VCaP (cell line): ENCODE measurements at regions not wholly inside any gene's neighbourhood (a gene's known extent, or its start where the extent isn't known, plus 50 kb on each side); places are given as distances from the start of the nearest gene placed in this dataset.

Experiments
- H3K27ac ChIP-seq: fragments of 450-650 bp; 2 replicates; pipeline ENCODE4 v1.5.1; 2017
- CTCF ChIP-seq: fragments of 450-650 bp; conservative IDR thresholded peaks from 2 replicates; pipeline ENCODE4 v1.5.1; 2017; ENCODE audit warnings: mild to moderate bottlenecking, moderate library complexity

- no peak overlapping the region for H3K27ac ChIP-seq
- TF ChIP-seq CTCF: no peak
These were observed 633.1 kb upstream of the SETBP1 start for GRCh38 chr18:44047585-44047984.

DNA sequence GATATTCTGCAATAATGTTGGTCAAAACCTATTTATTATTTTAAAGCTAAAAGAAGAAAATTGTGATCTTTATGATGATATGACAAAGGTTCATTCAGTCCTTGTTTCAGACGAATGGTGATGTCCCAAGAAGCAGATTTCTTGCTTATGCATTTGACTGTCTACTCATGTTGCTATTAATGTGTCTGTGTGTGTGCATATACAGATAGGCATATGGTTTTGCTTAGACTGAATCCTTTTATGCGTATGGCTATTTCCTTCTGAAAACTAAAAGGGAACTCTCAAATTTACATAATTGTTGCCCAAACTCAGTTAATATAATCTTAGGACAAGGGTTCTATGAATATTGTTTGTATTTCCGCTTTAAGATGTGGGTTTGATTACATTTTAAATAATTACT lies 632.3 kb upstream of the SETBP1 start:
- TF ChIP-seq CTCF: no peak
- no peak overlapping the region for H3K27ac ChIP-seq

DNA sequence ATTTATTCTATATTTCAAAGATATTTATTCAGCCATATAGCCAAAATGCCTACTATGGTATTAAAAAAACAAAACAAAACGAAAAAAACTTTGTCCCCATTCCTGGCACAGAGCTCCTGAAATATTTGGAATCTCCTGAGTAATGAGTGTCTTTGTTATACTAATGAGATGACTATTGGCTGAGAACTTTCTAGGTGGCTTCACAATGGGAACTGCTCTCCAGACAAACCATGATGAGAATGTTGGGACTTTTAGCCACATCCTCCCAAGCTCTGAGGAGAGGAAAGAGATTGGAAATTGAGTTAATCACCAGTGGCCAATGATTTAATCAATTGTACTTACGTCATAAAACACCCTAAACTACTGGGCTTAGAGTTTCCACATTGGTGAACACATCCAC lies 631.8 kb upstream of the SETBP1 start:
- TF ChIP-seq CTCF: no peak
- H3K27ac ChIP-seq: no peak overlapping the region

GRCh38 chr18:44051026-44051425 lies 629.7 kb upstream of the SETBP1 start:
- TF ChIP-seq CTCF: no peak
- H3K27ac ChIP-seq: no peak overlapping the region

- TF ChIP-seq CTCF: no peak
- H3K27ac ChIP-seq: no peak overlapping the region
These were observed 626.2 kb upstream of the SETBP1 start for GRCh38 chr18:44054514-44054913.

GRCh38 chr18:44060197-44060596 lies 620.5 kb upstream of the SETBP1 start:
- TF ChIP-seq CTCF: no peak
- no peak overlapping the region for H3K27ac ChIP-seq

- H3K27ac ChIP-seq: no peak overlapping the region
- TF ChIP-seq CTCF: no peak
These were observed 619.2 kb upstream of the SETBP1 start for GRCh38 chr18:44061438-44061837.

GRCh38 chr18:44062345-44062744 lies 618.3 kb upstream of the SETBP1 start:
- H3K27ac ChIP-seq: no peak overlapping the region
- TF ChIP-seq CTCF: no peak
